Activated CD4-positive, alpha-beta T cell treated with anti-CD3 and anti-CD28 coated beads for 24 hours (primary cell): ENCODE measurements at regions not wholly inside any gene's neighbourhood (a gene's known extent, or its start where the extent isn't known, plus 50 kb on each side); places are given as distances from the start of the nearest gene placed in this dataset.
"Not testable (repeated sequence)": the region's sequence is repeated elsewhere in the genome, so short reads cannot be mapped to it uniquely, and the experiment has no call there.

ENCODE experiments used
- DNase-seq, 2 donors: peaks; one replicate each; pipeline ENCODE4 v3.0.0-alpha.2; 2020; ENCODE audit warnings: low read depth in 2 of 2

GRCh38 chr5:5885782-5886181, 463.3 kb downstream of the ICE1 start:
- no peak for DNase-seq

- no peak for DNase-seq
Observed at GRCh38 chr5:5884593-5884992, 462.1 kb downstream of the ICE1 start.

- DNase-seq: no peak
Observed at GRCh38 chr5:5883562-5883961, 461.1 kb downstream of the ICE1 start.

- DNase-seq: no peak
Observed at GRCh38 chr5:5883146-5883545, 460.7 kb downstream of the ICE1 start.

GRCh38 chr5:5882706-5883105, 460.2 kb downstream of the ICE1 start:
- DNase-seq: no peak

- no peak for DNase-seq
Observed at GRCh38 chr5:5881294-5881693, 458.8 kb downstream of the ICE1 start.

- DNase-seq: no peak
Observed at GRCh38 chr5:5880077-5880763, 457.7 kb downstream of the ICE1 start.

GRCh38 chr5:5857396-5857795, 434.9 kb downstream of the ICE1 start:
- DNase-seq: no peak

- no peak for DNase-seq
Observed at GRCh38 chr5:5854087-5854486, 431.6 kb downstream of the ICE1 start.

- DNase-seq: no peak
Observed at GRCh38 chr5:5838493-5838892, 416.0 kb downstream of the ICE1 start.

GRCh38 chr5:5831622-5832021, 409.1 kb downstream of the ICE1 start:
- DNase-seq: not testable (repeated sequence)

- no peak for DNase-seq
Observed at GRCh38 chr5:5828619-5829018, 406.1 kb downstream of the ICE1 start.

- no peak for DNase-seq
Observed at GRCh38 chr5:5826911-5827310, 404.4 kb downstream of the ICE1 start.

- DNase-seq: no peak
Observed at GRCh38 chr5:5822729-5823257, 400.3 kb downstream of the ICE1 start.

GRCh38 chr5:5816960-5817359, 394.5 kb downstream of the ICE1 start:
- no peak for DNase-seq

GRCh38 chr5:5813441-5813840, 391.0 kb downstream of the ICE1 start:
- DNase-seq: no peak

GRCh38 chr5:5810461-5810860, 388.0 kb downstream of the ICE1 start:
- DNase-seq: no peak

GRCh38 chr5:5805916-5806315, 383.4 kb downstream of the ICE1 start:
- no peak for DNase-seq

GRCh38 chr5:5804478-5805233, 382.2 kb downstream of the ICE1 start:
- no peak for DNase-seq

GRCh38 chr5:5800801-5801761, 378.6 kb downstream of the ICE1 start:
- no peak for DNase-seq

GRCh38 chr5:5799826-5800225, 377.3 kb downstream of the ICE1 start:
- no peak for DNase-seq

- DNase-seq: no peak
Observed at GRCh38 chr5:5799229-5799628, 376.8 kb downstream of the ICE1 start.
